Glomerular visceral epithelial cell (primary cell): ENCODE measurements at regions not wholly inside any gene's neighbourhood (a gene's known extent, or its start where the extent isn't known, plus 50 kb on each side); places are given as distances from the start of the nearest gene placed in this dataset.

Source experiments
- DNase-seq: peaks from one replicate; pipeline ENCODE4 v3.0.0-alpha.2; 2016; ENCODE audit errors: extremely low spot score

DNA sequence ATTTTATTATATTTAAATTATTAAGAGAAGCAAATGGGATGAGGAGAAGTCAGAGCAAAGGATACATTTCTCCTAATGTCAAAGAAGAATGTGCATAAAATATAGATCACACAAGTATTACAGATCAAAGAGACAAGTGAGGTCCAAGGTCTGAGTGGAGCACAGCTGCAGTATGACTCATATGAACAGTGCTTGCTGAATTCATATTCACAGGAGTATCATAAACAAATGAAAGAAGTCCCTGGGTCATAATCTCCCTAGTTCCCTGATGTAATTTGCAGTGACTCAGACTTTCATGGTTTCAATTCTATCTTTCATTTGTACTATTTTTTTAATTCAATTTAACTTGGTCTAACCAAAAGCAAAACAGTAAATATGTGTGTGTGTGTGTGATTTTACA is 499.0 kb upstream of the CCDC179 start:
- DNase-seq, result peak; percentile 54

- no peak for DNase-seq
Observed at GRCh38 chr11:23364076-23364475, 503.8 kb upstream of the CCDC179 start.

- DNase-seq, result no peak
Observed at GRCh38 chr11:23370580-23371275, 510.5 kb upstream of the CCDC179 start.

GRCh38 chr11:23377909-23378308 is 517.6 kb upstream of the CCDC179 start:
- DNase-seq, result no peak

DNA sequence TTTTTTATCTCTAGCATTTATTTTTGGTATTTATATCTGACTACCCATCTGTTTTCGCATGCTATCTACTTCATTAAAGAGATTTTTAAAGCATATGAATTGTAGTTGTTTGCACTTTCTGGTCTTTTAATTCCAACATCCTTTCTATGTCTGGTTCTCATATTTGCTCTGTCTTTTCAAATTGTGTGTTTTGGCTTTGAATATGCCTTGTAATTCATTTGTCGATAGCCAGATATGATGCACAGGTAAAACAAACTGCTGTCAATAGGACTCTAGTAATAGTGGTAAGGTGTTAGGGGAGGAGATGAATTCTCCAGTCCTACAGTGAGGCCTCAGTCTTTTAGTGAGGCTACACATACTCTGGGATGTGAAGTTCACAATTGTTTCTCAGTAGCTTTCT is 530.8 kb upstream of the CCDC179 start:
- no peak for DNase-seq

GRCh38 chr11:23398052-23398451 is 537.8 kb upstream of the CCDC179 start:
- DNase-seq, result no peak

DNA sequence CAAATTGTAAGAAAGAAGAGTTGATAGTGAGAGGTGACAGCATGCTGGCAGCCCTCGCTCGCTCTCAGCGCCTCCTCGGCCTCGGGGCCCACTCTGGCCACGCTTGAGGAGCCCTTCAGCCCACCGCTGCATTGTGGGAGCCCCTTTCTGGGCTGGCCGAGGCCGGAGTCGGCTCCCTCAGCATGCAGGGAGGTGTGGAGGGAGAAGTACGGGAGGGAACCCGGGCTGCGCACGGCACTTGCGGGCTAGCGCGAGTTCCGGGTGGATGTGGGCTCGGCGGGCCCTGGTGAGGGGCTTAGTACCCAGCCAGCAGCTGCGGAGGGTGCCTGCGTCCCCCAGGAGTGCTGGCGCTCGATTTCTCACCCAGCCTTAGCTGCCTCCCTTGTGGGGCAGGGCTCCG is 539.7 kb upstream of the CCDC179 start:
- no peak for DNase-seq

- DNase-seq, result no peak
Observed at GRCh38 chr11:23403210-23404185, 543.2 kb upstream of the CCDC179 start.

GRCh38 chr11:23404225-23405160 is 544.2 kb upstream of the CCDC179 start:
- DNase-seq, result no peak

DNA sequence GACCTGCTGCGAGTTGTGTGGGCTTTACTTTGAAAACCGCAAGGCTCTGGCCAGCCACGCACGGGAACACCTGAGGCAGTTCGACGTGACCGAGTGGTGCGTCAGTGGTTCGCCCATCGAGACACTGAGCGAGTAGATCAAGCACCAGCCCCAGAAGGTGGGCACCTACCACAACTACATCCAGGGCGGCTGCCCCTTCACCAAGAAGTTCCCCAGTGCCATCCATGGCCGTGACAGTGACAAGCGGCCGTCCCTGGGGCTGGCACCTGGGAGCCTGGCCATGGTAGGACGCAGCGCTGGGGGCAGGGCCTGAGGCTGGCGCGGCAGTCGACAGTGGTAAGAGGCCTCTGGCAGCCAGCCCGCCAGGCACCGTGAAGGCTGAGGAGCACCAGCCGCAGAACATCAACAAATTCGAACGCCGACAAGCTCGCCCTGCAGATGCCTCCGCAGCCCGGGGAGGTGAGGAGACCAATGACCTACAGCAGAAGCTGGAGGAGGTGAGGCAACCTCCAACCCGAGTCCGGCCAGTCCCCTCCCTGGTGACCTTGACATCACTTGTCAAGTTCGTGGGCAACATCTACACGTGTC is 545.2 kb upstream of the CCDC179 start:
- no peak for DNase-seq

DNA sequence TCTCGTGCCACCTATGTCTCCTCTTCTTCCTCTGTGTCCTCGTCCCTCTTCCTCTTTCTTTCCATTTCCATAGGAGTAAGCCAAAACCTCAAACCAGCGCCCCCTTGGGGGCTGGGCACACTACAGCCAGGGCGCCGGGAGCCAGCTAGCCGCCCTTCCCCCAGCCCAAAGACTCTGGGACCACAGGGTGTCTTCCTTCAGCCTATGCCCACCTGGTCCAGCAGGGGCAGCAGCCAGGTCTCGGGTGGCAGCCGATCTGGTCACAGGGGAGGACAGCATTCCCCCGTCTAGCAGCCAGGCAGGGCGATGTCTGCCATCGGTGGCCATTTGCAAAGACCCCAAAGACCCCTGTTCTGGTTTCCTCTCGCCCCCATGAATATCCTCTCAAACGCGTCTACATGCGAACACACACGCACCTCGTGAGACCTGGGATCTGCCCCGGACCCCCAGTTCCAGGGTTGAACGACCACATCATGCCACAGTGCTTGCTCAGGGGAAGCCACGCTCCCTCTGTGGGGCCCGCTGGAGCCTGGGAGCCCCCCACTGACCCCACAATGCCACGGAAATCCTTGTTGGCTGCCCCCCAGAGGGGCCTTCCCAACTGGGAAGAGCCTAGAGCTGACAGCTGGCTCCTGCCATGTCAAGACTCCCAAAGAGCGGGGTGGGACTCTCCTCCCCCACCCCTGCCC is 546.0 kb upstream of the CCDC179 start:
- no peak for DNase-seq

DNA sequence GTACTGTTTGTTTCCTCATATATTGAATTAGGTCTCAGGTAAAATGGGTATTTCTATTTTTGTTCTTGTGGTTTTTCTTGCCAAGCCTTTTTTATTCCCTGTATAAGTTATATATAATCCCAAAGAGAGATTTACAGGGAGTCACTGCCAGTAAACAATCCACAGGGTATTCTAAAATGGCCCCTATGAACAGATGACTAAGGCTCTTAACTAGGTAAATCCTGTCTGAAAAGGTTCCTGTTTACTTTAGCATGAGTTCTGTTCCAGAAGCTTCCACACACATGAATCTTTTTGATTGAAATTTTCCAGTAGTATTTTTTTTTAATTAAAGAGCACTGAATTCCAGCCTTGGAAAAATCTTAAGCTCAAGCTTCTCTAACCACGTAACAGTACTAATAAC is 552.8 kb upstream of the CCDC179 start:
- DNase-seq, result no peak

- no peak for DNase-seq
Observed at GRCh38 chr11:23423104-23423503, 562.8 kb upstream of the CCDC179 start.

GRCh38 chr11:23423656-23424055 is 563.4 kb upstream of the CCDC179 start:
- no peak for DNase-seq

DNA sequence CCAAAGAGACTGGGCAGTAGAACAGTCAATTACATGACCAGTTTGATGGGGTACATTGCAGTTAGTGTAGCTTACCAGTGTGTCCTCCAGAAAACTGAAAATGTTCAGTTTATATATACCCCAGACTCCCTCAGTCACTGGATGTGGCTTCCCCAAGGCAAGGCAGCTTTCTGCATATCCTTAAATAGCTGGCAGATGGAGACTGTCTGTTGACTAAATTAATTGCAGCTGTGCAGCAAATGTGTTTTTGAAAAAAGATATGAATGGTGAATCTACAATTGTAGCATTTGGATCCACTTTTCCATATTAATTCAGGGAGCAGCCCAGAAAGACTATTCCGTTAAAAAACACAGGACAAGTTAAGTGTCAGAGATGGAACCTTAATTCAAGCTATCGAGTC is 565.1 kb upstream of the CCDC179 start:
- DNase-seq, result no peak

DNA sequence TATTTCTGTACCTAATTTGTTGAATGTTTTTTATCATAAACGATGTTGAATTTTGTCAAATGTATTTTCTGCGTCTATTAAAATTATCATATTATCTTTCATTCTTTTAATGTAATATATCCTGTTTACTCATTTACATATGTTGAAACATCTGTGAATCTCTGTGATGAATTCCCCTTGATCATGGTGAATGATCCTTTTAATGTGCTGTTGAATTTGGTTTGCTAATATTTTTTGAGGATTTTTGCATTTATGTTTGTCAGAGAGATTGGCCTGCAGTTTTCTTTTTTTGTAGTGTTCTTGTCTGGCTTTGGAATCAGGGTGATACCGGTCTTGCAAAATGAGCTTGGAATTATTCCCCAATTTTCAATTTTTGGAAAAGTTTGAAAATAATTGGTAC is 569.3 kb upstream of the CCDC179 start:
- no peak for DNase-seq

DNA sequence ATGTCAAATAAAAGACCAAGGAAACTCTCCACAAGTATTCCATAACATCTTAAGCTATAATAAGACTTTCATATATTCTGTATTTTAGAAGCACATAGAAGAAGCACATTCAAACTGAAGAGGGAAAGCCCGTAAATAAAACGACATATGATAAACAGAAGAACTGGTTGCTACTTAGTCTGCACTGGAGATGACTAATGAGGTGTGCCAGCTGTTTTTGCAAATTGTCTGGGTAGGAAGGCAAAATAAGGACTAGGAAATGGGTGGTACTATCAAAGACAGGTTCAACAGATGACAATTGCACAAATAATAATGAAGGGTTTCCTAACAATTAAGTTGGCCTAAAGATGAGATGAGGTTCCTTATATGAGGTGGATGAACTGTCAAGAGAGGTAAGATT is 593.2 kb upstream of the CCDC179 start:
- no peak for DNase-seq

DNA sequence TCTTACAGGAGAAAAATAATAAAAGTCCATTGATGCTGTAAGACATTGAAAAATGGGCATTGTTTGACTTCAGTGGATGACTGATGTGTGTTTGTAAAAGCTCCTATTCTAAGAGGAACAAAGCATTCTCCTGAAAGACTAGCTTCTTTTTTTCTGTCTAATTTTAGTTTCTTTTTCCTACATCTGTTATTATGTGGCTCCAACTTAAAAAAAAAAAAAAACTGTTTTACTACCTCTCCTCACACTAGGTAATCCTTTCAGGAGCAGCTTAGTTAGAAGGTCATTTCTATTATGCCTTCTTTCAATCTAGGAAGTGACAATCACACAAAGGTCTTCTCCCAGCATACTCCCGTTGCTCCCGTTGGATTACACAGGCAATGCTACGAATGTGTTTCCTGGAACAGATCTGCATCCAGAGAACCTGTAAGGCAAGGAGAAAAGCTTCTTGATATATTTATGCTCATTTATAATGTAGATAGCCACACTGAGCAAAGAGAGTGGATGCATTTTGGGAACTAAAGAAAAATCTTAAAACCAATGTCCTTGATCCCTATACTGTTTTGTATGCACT is 595.1 kb upstream of the CCDC179 start:
- DNase-seq, result no peak

- DNase-seq, result no peak
Observed at GRCh38 chr11:23457641-23458040, 597.4 kb upstream of the CCDC179 start.

GRCh38 chr11:23471878-23472277 is 611.6 kb upstream of the CCDC179 start:
- no peak for DNase-seq

DNA sequence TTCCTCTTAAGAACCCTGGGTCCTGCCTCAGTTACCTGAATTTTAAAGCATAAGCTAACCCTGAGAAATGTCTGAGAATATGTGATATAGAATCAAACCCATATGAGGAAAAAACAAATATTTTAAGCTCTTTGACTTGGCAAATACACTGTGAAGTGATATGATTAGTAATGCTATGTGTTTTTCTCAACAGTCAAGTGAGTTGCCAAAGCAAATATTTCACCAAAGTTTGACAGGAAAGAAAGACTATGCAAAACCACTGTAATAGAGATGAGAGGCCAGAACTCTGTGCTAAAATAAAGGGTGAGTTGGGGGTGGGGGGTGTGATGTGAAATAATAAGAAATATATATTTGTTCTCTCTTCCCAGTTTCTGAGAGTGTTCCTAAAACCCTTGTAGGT is 613.5 kb upstream of the CCDC179 start:
- DNase-seq, result no peak
